Fibroblast of the aortic adventitia (primary cell): ENCODE measurements at regions not wholly inside any gene's neighbourhood (a gene's known extent, or its start where the extent isn't known, plus 50 kb on each side); places are given as distances from the start of the nearest gene placed in this dataset.

Experiments
- DNase-seq: peaks from one replicate; pipeline ENCODE4 v3.0.0-alpha.2; 2010; ENCODE audit warnings: low read depth
- H3K4me3 ChIP-seq: 2 replicates; pipeline ENCODE4 v1.5.1; 2011; ENCODE audit warnings: low read depth, mild to moderate bottlenecking, control low read depth, low read length, moderate library complexity
- TF ChIP-seq, protein P1 (sequence below): IDR thresholded peaks from 2 replicates; pipeline ENCODE4 v1.5.1; 2011; ENCODE audit warnings: mild to moderate bottlenecking, low read length, control low read depth, inconsistent platforms; ENCODE audit not compliant: insufficient read depth

DNA sequence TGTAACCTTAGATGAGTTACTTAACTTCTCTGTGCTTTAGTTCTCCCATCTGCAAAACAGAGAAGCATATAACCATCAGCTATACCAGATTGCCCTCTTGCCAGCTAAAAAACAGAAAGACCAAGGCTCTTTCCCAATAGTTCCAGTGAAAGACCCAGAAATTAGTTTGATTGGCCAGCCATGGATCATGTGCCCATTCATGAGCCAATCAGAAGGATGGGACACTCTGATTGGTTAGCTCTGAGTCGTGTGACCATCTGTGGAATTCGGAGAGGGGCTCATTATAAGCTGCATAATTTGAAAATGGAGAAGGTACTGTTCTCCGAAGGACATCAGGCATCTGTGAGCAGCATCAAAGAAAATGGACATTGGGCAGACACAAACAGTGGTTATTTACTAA, 155.2 kb downstream of the ABCC12 start:
- no peak for DNase-seq
- TF ChIP-seq, protein P1, sequence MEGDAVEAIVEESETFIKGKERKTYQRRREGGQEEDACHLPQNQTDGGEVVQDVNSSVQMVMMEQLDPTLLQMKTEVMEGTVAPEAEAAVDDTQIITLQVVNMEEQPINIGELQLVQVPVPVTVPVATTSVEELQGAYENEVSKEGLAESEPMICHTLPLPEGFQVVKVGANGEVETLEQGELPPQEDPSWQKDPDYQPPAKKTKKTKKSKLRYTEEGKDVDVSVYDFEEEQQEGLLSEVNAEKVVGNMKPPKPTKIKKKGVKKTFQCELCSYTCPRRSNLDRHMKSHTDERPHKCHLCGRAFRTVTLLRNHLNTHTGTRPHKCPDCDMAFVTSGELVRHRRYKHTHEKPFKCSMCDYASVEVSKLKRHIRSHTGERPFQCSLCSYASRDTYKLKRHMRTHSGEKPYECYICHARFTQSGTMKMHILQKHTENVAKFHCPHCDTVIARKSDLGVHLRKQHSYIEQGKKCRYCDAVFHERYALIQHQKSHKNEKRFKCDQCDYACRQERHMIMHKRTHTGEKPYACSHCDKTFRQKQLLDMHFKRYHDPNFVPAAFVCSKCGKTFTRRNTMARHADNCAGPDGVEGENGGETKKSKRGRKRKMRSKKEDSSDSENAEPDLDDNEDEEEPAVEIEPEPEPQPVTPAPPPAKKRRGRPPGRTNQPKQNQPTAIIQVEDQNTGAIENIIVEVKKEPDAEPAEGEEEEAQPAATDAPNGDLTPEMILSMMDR = no peak

DNA sequence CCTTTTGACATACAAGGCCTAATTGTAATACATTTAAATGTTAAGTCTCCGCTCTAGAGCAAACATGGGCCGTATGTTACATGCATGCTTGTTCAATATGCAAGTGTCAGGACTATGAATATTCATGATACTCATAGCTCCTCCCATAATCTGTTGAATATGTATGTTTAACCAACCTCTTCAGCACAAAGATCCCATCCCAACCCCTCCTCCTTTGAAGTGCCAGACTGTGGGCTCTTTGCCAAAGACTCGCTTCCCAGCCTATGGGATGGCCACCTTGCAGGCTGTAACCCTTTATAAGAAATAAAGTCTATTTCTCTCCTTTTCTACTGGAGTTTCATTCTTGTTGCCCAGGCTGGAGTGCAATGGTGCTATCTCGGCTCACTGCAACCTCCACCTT, 156.2 kb downstream of the ABCC12 start:
- DNase-seq = no peak
- TF ChIP-seq, protein P1 = no peak
- H3K4me3 ChIP-seq = no peak overlapping the region

More for the DNA sequence above, 155.2 kb downstream of the ABCC12 start:
- no peak overlapping the region for H3K4me3 ChIP-seq

- TF ChIP-seq, protein P1 = no peak
- no peak overlapping the region for H3K4me3 ChIP-seq
- no peak for DNase-seq
Observed at GRCh38 chr16:47995354-47995753, 160.4 kb downstream of the ABCC12 start.

DNA sequence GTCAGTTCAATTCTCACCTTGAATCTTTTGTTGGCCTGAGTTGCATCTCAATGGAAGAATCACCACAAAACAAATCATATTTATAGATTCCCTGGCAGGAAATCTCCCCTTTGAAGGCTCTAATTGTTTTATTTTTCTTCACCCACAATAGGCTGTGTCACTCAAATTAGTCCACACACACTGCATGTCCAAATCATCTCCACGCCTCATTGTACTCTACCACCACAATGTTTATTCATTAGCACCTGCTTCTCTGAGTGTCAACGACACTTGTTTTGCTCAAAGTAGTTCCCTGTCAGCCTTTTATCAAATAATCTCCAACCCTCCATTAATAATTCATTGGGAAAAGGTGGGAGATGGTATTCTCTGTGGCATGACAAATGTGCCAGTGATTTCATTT, 164.3 kb downstream of the ABCC12 start:
- H3K4me3 ChIP-seq = no peak overlapping the region
- DNase-seq = no peak
- TF ChIP-seq, protein P1 = no peak

DNA sequence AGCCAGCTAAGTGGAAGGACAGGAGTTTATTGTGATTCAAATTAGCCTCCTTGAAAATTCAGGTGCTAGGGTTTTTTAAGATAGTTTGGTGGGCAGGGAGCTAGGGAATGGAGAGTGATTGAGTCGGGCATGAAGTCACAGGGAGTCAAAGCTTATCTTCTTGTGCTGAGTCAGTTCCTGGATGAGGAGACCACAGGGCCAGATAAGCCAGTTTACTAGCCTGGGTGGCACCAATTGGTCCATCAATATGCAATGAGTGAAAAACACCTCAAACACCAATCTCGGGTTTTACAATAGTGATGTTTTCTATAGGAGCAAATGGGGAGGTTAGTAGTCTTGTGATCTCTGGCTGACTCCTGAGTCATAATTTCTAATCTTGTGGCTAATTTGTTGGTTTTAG, 165.1 kb downstream of the ABCC12 start:
- TF ChIP-seq, protein P1 = no peak
- DNase-seq = no peak
- no peak overlapping the region for H3K4me3 ChIP-seq

DNA sequence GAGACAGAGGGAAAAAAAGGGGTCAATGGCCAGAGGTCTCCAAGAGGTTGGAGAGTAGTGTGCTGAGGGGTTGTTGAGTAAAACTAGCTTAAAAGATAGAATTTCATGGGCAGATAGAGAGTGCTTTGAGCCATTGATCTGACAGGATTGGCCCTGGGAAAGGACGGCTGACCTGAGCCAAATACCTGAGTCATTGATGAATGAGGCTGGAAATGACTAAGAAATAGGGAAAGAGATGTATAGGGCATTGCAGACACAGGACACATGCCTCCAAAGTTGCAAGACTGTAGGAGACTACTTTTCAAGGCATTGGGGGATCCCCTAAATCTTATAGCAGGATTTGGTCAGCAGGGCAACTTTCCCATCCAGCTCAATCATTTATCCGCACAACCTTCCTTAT, 168.7 kb downstream of the ABCC12 start:
- TF ChIP-seq, protein P1 = no peak
- DNase-seq = no peak
- H3K4me3 ChIP-seq = no peak overlapping the region

DNA sequence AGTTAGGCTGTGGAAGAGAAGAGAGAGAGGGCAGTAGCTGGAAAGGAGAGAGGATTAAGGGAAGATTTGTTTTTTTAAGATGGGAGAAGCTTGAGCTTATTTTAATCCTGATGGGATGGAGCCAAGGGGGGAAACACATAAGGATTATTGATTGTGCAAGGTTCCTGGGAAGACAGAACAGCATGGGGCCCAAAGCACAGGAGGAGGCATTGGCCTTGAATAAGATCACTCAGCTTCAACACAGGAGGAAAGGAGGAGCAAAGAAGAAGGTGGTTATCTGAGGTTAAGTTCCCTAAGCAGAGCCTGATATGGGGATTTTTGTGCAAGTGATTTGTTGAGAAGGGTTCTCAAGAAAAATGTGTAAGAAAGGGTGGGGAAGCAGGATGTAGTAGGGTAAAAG, 169.8 kb downstream of the ABCC12 start:
- TF ChIP-seq, protein P1 = no peak
- H3K4me3 ChIP-seq = no peak overlapping the region
- DNase-seq = no peak
